IMR-90 (cell line): ENCODE measurements at regions not wholly inside any gene's neighbourhood (a gene's known extent, or its start where the extent isn't known, plus 50 kb on each side); places are given as distances from the start of the nearest gene placed in this dataset.

Experiments
- ATAC-seq: fragments of 200-7000 bp; cut with Tn5 transposase; 2 replicates; pipeline ENCODE4 v1.9.1; 2020; ENCODE audit warnings: low read depth, mild to moderate bottlenecking, moderate library complexity
- BruUV-seq: library from RNA; stranded (reverse); fragments of 400-500 nt; replicated peaks from 2 replicates; lab custom pipeline; 2021; lab: Mats Ljungman, UMichigan
- CTCF ChIA-PET: fragments of 300-600 bp; formaldehyde crosslinking; extraction: SDS; loops from one replicate; lab custom pipeline; 2021; ENCODE audit warnings: antibody characterized with exemption; lab: Yijun Ruan, JAX
- POLR2A ChIA-PET: fragments of 300-600 bp; sonication (Branson Sonifier 250); formaldehyde crosslinking; loops from one replicate; lab custom pipeline; 2022; ENCODE audit warnings: antibody characterized with exemption; ENCODE audit not compliant: unreplicated experiment; lab: Charles Lee
- DNase-seq: peaks from one replicate; pipeline ENCODE4 v3.0.0; 2013
- H2AFZ ChIP-seq: replicated peaks from 2 replicates; pipeline ENCODE3; 2013; ENCODE audit warnings: low read length, mild to moderate bottlenecking; ENCODE audit not compliant: poor library complexity
- H2AK5ac ChIP-seq: 2 replicates; pipeline ENCODE4 v1.6.1; 2013; ENCODE audit warnings: low read depth, low read length, inconsistent platforms
- H2AK9ac ChIP-seq: replicated peaks from 2 replicates; pipeline ENCODE3; 2013; ENCODE audit warnings: mild to moderate bottlenecking, low read depth, low read length, moderate library complexity; ENCODE audit not compliant: poor library complexity
- H2BK120ac ChIP-seq: 2 replicates; pipeline ENCODE4 v1.6.1; 2013; ENCODE audit warnings: low read depth, low read length, inconsistent platforms
- H2BK15ac ChIP-seq: 3 replicates; pipeline ENCODE4 v1.6.1; 2013; ENCODE audit warnings: low read depth, low read length, inconsistent platforms
- H2BK20ac ChIP-seq: 2 replicates; pipeline ENCODE4 v1.6.1; 2013; ENCODE audit warnings: low read depth, mild to moderate bottlenecking, inconsistent platforms, low read length, moderate library complexity
- H2BK5ac ChIP-seq: 2 replicates; pipeline ENCODE4 v1.6.1; 2013; ENCODE audit warnings: mild to moderate bottlenecking, low read depth, low read length, inconsistent platforms; ENCODE audit not compliant: poor library complexity, severe bottlenecking
- H3K14ac ChIP-seq: replicated peaks from 2 replicates; pipeline ENCODE4 v1.6.1; 2013; ENCODE audit warnings: low read depth, low read length, inconsistent platforms
- H3K18ac ChIP-seq: 2 replicates; pipeline ENCODE4 v1.6.1; 2013; ENCODE audit warnings: low read depth, low read length, control low read depth
- H3K23ac ChIP-seq: 2 replicates; pipeline ENCODE4 v1.6.1; 2013; ENCODE audit warnings: low read depth, low read length, inconsistent platforms
- H3K27ac ChIP-seq: 2 replicates; pipeline ENCODE4 v1.5.1; 2013; ENCODE audit warnings: mild to moderate bottlenecking, control low read depth, low read length; ENCODE audit not compliant: insufficient read depth
- H3K27me3 ChIP-seq: 2 replicates; pipeline ENCODE4 v1.6.1; 2013; ENCODE audit warnings: low read length; ENCODE audit not compliant: control insufficient read depth, insufficient read depth
- H3K36me3 ChIP-seq: 2 replicates; pipeline ENCODE4 v1.6.1; 2013; ENCODE audit warnings: low read length, mixed read lengths; ENCODE audit not compliant: control insufficient read depth, insufficient read depth
- H3K4ac ChIP-seq: 2 replicates; pipeline ENCODE4 v1.6.1; 2013; ENCODE audit warnings: low read depth, low read length, inconsistent platforms
- H3K4me1 ChIP-seq: 2 replicates; pipeline ENCODE4 v1.6.1; 2013; ENCODE audit warnings: low read length, mixed read lengths; ENCODE audit not compliant: control insufficient read depth, insufficient read depth
- H3K4me2 ChIP-seq: 2 replicates; pipeline ENCODE4 v1.6.1; 2013; ENCODE audit warnings: low read depth, mild to moderate bottlenecking, control low read depth, low read length, moderate library complexity
- H3K4me3 ChIP-seq: 2 replicates; pipeline ENCODE4 v1.5.1; 2013; ENCODE audit warnings: low read depth, mild to moderate bottlenecking, control low read depth, low read length, moderate library complexity; ENCODE audit not compliant: insufficient read depth
- H3K56ac ChIP-seq: 2 replicates; pipeline ENCODE4 v1.6.1; 2013; ENCODE audit warnings: low read length, inconsistent platforms; ENCODE audit not compliant: insufficient read depth; ENCODE audit errors: extremely low read depth
- H3K79me1 ChIP-seq, 2 experiments: 2 replicates each; pipeline ENCODE4 v1.6.1; 2013; ENCODE audit warnings: low read length in 2 of 2, inconsistent platforms in 1 of 2, low read depth in 1 of 2
- H3K9ac ChIP-seq: 2 replicates; pipeline ENCODE4 v1.6.1; 2013; ENCODE audit warnings: low read depth, low read length, control low read depth
- H3K9me1 ChIP-seq: 2 replicates; pipeline ENCODE4 v1.6.1; 2013; ENCODE audit warnings: low read length, inconsistent platforms; ENCODE audit not compliant: insufficient read depth
- H3K9me3 ChIP-seq: 2 replicates; pipeline ENCODE4 v1.6.1; 2013; ENCODE audit warnings: low read length; ENCODE audit not compliant: control insufficient read depth, insufficient read depth
- H4K20me1 ChIP-seq: 2 replicates; pipeline ENCODE4 v1.6.1; 2013; ENCODE audit warnings: low read length, inconsistent platforms; ENCODE audit not compliant: insufficient read depth
- H4K5ac ChIP-seq: 2 replicates; pipeline ENCODE4 v1.6.1; 2013; ENCODE audit warnings: mild to moderate bottlenecking, low read depth, low read length, control low read depth
- H4K8ac ChIP-seq, 2 experiments: 2 replicates each; pipeline ENCODE4 v1.6.1; 2013; ENCODE audit warnings: low read depth in 2 of 2, low read length in 2 of 2, control low read depth in 1 of 2, inconsistent platforms in 1 of 2
- H4K91ac ChIP-seq: 2 replicates; pipeline ENCODE4 v1.6.1; 2013; ENCODE audit warnings: low read depth, low read length, inconsistent platforms; ENCODE audit not compliant: insufficient read depth
- BHLHE40 ChIP-seq: fragments of 150-350 bp; IDR thresholded peaks from 2 replicates; pipeline ENCODE4 v1.6.1; 2016; ENCODE audit warnings: mild to moderate bottlenecking, low read depth, low read length
- CEBPB ChIP-seq: IDR thresholded peaks from 2 replicates; pipeline ENCODE4 v1.6.1; 2012; ENCODE audit warnings: low read depth, low read length, improper control_type of control experiment
- FOS ChIP-seq: fragments of 150-350 bp; IDR thresholded peaks from 2 replicates; pipeline ENCODE4 v1.6.1; 2016; ENCODE audit warnings: low read depth, low read length
- POLR2A ChIP-seq: IDR thresholded peaks from 2 replicates; pipeline ENCODE4 v1.6.1; 2012; ENCODE audit warnings: mild to moderate bottlenecking, low read depth, low read length
- RAD21 ChIP-seq: IDR thresholded peaks from 2 replicates; pipeline ENCODE4 v1.6.1; 2012; ENCODE audit warnings: low read length, improper control_type of control experiment
- RCOR1 ChIP-seq: IDR thresholded peaks from 2 replicates; pipeline ENCODE4 v1.6.1; 2012; ENCODE audit warnings: mild to moderate bottlenecking, low read length, improper control_type of control experiment; ENCODE audit not compliant: insufficient replicate concordance
- SMC3 ChIP-seq: fragments of 150-350 bp; IDR thresholded peaks from 2 replicates; pipeline ENCODE4 v1.6.1; 2016; ENCODE audit warnings: low read depth, mild to moderate bottlenecking, antibody characterized with exemption, low read length, moderate library complexity
- WGBS, 2 experiments: methylation state at CpG; one replicate each; pipeline versions ENCODE4 v1.1.5 to v1.1.7; 2013; ENCODE audit warnings: missing lambda C conversion rate in 2 of 2; ENCODE audit not compliant: insufficient read length in 1 of 2; ENCODE audit errors: extremely low coverage in 2 of 2; 5-methylcytosine and 5-hydroxymethylcytosine counted together
- dilution Hi-C: fragments of 300-500 bp; cut with HindIII; formaldehyde crosslinking; loops from one replicate; pipeline ENCODE4 v1.14.3; 2018; ENCODE audit warnings: low sequenced_read_pairs; ENCODE audit not compliant: unreplicated experiment
- in situ Hi-C: fragments of 300-500 bp; cut with MboI; formaldehyde crosslinking; loops from 3 replicates; pipeline ENCODE4 v1.14.3; 2019; ENCODE audit warnings: low sequenced_read_pairs, inconsistent platforms, mixed read lengths
- intact Hi-C: fragments of 100-400 bp; cut with micrococcal nuclease; formaldehyde crosslinking; loops from 2 replicates; pipeline ENCODE4 v1.10.0; 2022
- TF ChIP-seq, protein P1 (sequence below): fragments of 150-350 bp; IDR thresholded peaks from 2 replicates; pipeline ENCODE4 v1.6.1; 2017; ENCODE audit warnings: mild to moderate bottlenecking, antibody characterized with exemption, low read length, low read depth
- TF ChIP-seq, protein P2 (sequence below): fragments of 150-350 bp; IDR thresholded peaks from 2 replicates; pipeline ENCODE4 v1.6.1; 2016; ENCODE audit warnings: low read depth, mild to moderate bottlenecking, low read length, moderate library complexity, borderline replicate concordance

DNA sequence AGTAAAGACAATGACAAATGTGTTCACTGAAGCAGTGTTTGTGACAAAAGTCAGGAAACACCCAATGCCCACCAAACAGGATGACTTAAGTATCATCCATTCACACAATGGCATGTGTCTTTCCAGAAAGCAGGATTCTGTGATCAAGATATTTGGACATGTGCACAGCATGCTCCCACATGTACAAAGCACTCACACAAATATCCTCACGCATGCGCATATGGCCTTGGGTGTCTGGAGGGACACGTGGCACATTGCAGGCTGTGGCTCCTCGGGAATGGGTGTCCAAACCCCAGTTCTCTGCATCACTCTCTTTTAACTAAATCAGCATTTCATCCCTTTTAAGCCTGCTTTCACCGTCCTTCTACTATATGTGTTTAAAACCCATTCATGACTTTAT is 130.5 kb downstream of the KLF13 start:
- no TSS peak for BruUV-seq

More for the DNA sequence above, 130.5 kb downstream of the KLF13 start:
- no peak overlapping the region for H4K91ac ChIP-seq
- no peak overlapping the region for H3K4me3 ChIP-seq
- no peak overlapping the region for H2AFZ ChIP-seq
- in situ Hi-C loops (no loop called here), intact Hi-C loops (no loop called here), dilution Hi-C loops (no loop called here)
- TF ChIP-seq RAD21: no peak
- TF ChIP-seq POLR2A: no peak
- TF ChIP-seq FOS: no peak
- TF ChIP-seq RCOR1: no peak
- no peak for TF ChIP-seq BHLHE40
- no peak for TF ChIP-seq CEBPB
- TF ChIP-seq, protein P1, sequence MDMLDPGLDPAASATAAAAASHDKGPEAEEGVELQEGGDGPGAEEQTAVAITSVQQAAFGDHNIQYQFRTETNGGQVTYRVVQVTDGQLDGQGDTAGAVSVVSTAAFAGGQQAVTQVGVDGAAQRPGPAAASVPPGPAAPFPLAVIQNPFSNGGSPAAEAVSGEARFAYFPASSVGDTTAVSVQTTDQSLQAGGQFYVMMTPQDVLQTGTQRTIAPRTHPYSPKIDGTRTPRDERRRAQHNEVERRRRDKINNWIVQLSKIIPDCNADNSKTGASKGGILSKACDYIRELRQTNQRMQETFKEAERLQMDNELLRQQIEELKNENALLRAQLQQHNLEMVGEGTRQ: no peak
- TF ChIP-seq, protein P2, sequence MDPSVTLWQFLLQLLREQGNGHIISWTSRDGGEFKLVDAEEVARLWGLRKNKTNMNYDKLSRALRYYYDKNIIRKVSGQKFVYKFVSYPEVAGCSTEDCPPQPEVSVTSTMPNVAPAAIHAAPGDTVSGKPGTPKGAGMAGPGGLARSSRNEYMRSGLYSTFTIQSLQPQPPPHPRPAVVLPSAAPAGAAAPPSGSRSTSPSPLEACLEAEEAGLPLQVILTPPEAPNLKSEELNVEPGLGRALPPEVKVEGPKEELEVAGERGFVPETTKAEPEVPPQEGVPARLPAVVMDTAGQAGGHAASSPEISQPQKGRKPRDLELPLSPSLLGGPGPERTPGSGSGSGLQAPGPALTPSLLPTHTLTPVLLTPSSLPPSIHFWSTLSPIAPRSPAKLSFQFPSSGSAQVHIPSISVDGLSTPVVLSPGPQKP: no peak
- no peak for TF ChIP-seq SMC3
- no peak overlapping the region for H3K27ac ChIP-seq
- no peak overlapping the region for H2AK9ac ChIP-seq
- H3K9me3 ChIP-seq: no peaks in the 10 kb centered on the region
- H3K23ac ChIP-seq: 0 out of 2 replicates have a peak overlapping the region, but pooled peaks have one; percentile 26
- no peaks in the 10 kb centered on the region for H4K20me1 ChIP-seq
- CTCF ChIA-PET: interaction anchor here (0.8 kb wide), 1 partner anchor 31 kb away, joined by 3 read pairs; no protein-coding TSS in a partner anchor
- peaks cover 4% of the 10 kb centered on the region for H3K4me1 ChIP-seq
- no peak overlapping the region for H4K5ac ChIP-seq
- no peak overlapping the region for H2BK120ac ChIP-seq
- no peak overlapping the region for H3K56ac ChIP-seq
- no peak overlapping the region for H4K8ac ChIP-seq
- WGBS, 2 experiments: no CpG with 5 or more reads among the region's 5 CpGs
- no peak overlapping the region for H3K9ac ChIP-seq
- peak overlapping the region; percentile 60 for H3K4ac ChIP-seq
- H2BK20ac ChIP-seq: peak overlapping the region; percentile 48; the same call in 1 of the 2 replicates
- POLR2A ChIA-PET: no interaction called here
- H3K79me1 ChIP-seq: no peaks in the 10 kb centered on the region
- 0 out of 2 replicates have a peak overlapping the region, but pooled peaks have one; percentile 31 for H2AK5ac ChIP-seq
- H3K27me3 ChIP-seq: no peaks in the 10 kb centered on the region
- ATAC-seq (no peak), DNase-seq (no peak)
- no peak overlapping the region for H2BK15ac ChIP-seq
- peaks cover 7% of the 10 kb centered on the region; the same call in 1 of the 2 replicates for H3K9me1 ChIP-seq
- peak overlapping the region; percentile 5; the same call in 1 of the 2 replicates for H3K14ac ChIP-seq
- no peak overlapping the region for H3K18ac ChIP-seq
- no peak overlapping the region for H2BK5ac ChIP-seq
- no peak overlapping the region for H3K4me2 ChIP-seq
- no peaks in the 10 kb centered on the region for H3K36me3 ChIP-seq
